HCT116 (cell line): ENCODE measurements at regions not wholly inside any gene's neighbourhood (a gene's known extent, or its start where the extent isn't known, plus 50 kb on each side); places are given as distances from the start of the nearest gene placed in this dataset.
A peak's percentile ranks its signal among the peaks of the same experiment; 100 is the strongest.

Experiments used
- ATAC-seq: fragments of 200-7000 bp; cut with Tn5 transposase; 2 replicates; pipeline ENCODE4 v1.9.1; 2020; ENCODE audit warnings: mild to moderate bottlenecking, moderate library complexity
- BruUV-seq: library from RNA; stranded (reverse); fragments of 400-500 nt; replicated peaks from 2 replicates; lab custom pipeline; 2021; lab: Mats Ljungman, UMichigan
- CTCF ChIA-PET: fragments of 300-600 bp; sonication (Branson Sonifier 250); formaldehyde crosslinking; loops from one replicate; lab custom pipeline; 2021; ENCODE audit warnings: antibody characterized with exemption; lab: Charles Lee
- POLR2A ChIA-PET: fragments of 300-600, 350-600 bp; sonication (Branson Sonifier 250); formaldehyde crosslinking; loops from one replicate; lab custom pipeline; 2021; ENCODE audit warnings: antibody characterized with exemption; lab: Charles Lee
- RAD21 ChIA-PET, 2 experiments: fragments of 300-600 bp; sonication (Branson Sonifier 250); formaldehyde crosslinking; loops; one replicate each; lab custom pipeline; 2023; ENCODE audit warnings: low total read pairs in 2 of 2; ENCODE audit not compliant: uncharacterized antibody in 2 of 2, unreplicated experiment in 2 of 2, low non-redundant PET in 1 of 2; lab: Charles Lee
- DNase-seq: peaks from one replicate; pipeline ENCODE4 v3.0.0-alpha.2; 2010; ENCODE audit warnings: low read depth, low spot score
- H2AFZ ChIP-seq: fragments of 200-600 bp; shearing (Covaris generic), sonication (generic); 2 replicates; pipeline ENCODE4 v1.6.1; 2017; ENCODE audit warnings: low read depth, mixed run types, mixed read lengths, antibody characterized with exemption, low read length; ENCODE audit not compliant: poor library complexity, severe bottlenecking
- H3K27ac ChIP-seq: 2 replicates; pipeline ENCODE4 v1.5.1; 2012; ENCODE audit warnings: low read depth, low read length
- H3K27me3 ChIP-seq: fragments of 200-600 bp; sonication (generic); 2 replicates; pipeline ENCODE4 v1.6.1; 2016; ENCODE audit warnings: mixed run types, low read length, mixed read lengths; ENCODE audit not compliant: insufficient read depth
- H3K36me3 ChIP-seq, 2 experiments: fragments of 200-500 bp in 1 of 2; fragments of 200-600 bp in 1 of 2; sonication (Bioruptor generic) in 1 of 2; sonication (generic) in 1 of 2; 2 replicates each; pipeline versions ENCODE4 v1.5.1 to v1.6.1; 2014 to 2016; ENCODE audit warnings: low read length in 2 of 2, inconsistent platforms in 1 of 2, mixed read lengths in 1 of 2, mixed run types in 1 of 2; ENCODE audit not compliant: insufficient read depth in 2 of 2, control insufficient read depth in 1 of 2
- H3K4me1 ChIP-seq, 2 experiments: fragments of 200-600 bp in 1 of 2; sonication (generic) in 1 of 2; 2 replicates each; pipeline versions ENCODE4 v1.5.1 to v1.6.1; 2012 to 2017; ENCODE audit warnings: low read length in 2 of 2, inconsistent platforms in 1 of 2, mild to moderate bottlenecking in 1 of 2, mixed read lengths in 1 of 2, mixed run types in 1 of 2, moderate library complexity in 1 of 2; ENCODE audit not compliant: insufficient read depth in 2 of 2, control insufficient read depth in 1 of 2
- H3K4me2 ChIP-seq: fragments of 200-600 bp; sonication (generic); 2 replicates; pipeline ENCODE4 v1.6.1; 2017; ENCODE audit warnings: mixed run types, low read length, mixed read lengths
- H3K4me3 ChIP-seq, 2 experiments: fragments of 200-600 bp in 1 of 2; sonication (generic) in 1 of 2; replicated peaks in 1 of 2; 2 replicates each; pipeline ENCODE4 v1.5.1; 2011 to 2016; ENCODE audit warnings: low read length in 2 of 2, control low read depth in 1 of 2, low read depth in 1 of 2, mild to moderate bottlenecking in 1 of 2, mixed read lengths in 1 of 2, mixed run types in 1 of 2
- H3K79me2 ChIP-seq: fragments of 200-600 bp; sonication (generic); 2 replicates; pipeline ENCODE4 v1.6.1; 2017; ENCODE audit warnings: mild to moderate bottlenecking, mixed run types, low read length, moderate library complexity, mixed read lengths; ENCODE audit not compliant: insufficient read depth
- H3K9ac ChIP-seq: fragments of 200-600 bp; sonication (generic); 2 replicates; pipeline ENCODE4 v1.6.1; 2016; ENCODE audit warnings: low read length, mixed read lengths
- H3K9me2 ChIP-seq: fragments of 200-600 bp; sonication (generic), shearing (Covaris generic); 2 replicates; pipeline ENCODE4 v1.6.1; 2017; ENCODE audit warnings: mixed run types, mild to moderate bottlenecking, moderate library complexity; ENCODE audit not compliant: insufficient read depth
- H3K9me3 ChIP-seq, 2 experiments: fragments of 200-500 bp in 1 of 2; fragments of 200-600 bp in 1 of 2; sonication (Bioruptor generic) in 1 of 2; sonication (generic) in 1 of 2; 2 replicates each; pipeline ENCODE4 v1.6.1; 2014 to 2017; ENCODE audit warnings: low read length in 2 of 2, mixed read lengths in 2 of 2, inconsistent platforms in 1 of 2, low read depth in 1 of 2, mild to moderate bottlenecking in 1 of 2, mixed run types in 1 of 2, moderate library complexity in 1 of 2; ENCODE audit not compliant: control insufficient read depth in 1 of 2, insufficient read depth in 1 of 2
- H4K20me1 ChIP-seq: fragments of 200-600 bp; sonication (generic), shearing (Covaris generic); 2 replicates; pipeline ENCODE4 v1.6.1; 2017; ENCODE audit warnings: mixed run types, mild to moderate bottlenecking, moderate library complexity; ENCODE audit not compliant: insufficient read depth
- ATF3 ChIP-seq: IDR thresholded peaks from 2 replicates; pipeline ENCODE4 v1.6.1; 2012
- CBX3 ChIP-seq: IDR thresholded peaks from 2 replicates; pipeline ENCODE4 v1.6.1; 2012; ENCODE audit warnings: low read depth
- CTCF ChIP-seq, 3 experiments: fragments of 200-600 bp in 1 of 3; sonication (generic) in 1 of 3; IDR thresholded peaks in 2 of 3; conservative IDR thresholded peaks in 1 of 3; 2 replicates each; pipeline ENCODE4 v1.5.1; 2012 to 2017; ENCODE audit warnings: low read depth in 2 of 3, low read length in 2 of 3, antibody characterized with exemption in 1 of 3, borderline replicate concordance in 1 of 3, control low read depth in 1 of 3, mild to moderate bottlenecking in 1 of 3, mixed read lengths in 1 of 3, mixed run types in 1 of 3, moderate library complexity in 1 of 3; ENCODE audit not compliant: insufficient read depth in 1 of 3
- EGR1 ChIP-seq: IDR thresholded peaks from 2 replicates; pipeline ENCODE4 v1.6.1; 2012; ENCODE audit warnings: low read depth
- ELF1 ChIP-seq: IDR thresholded peaks from 2 replicates; pipeline ENCODE4 v1.6.1; 2012; ENCODE audit warnings: low read depth, borderline replicate concordance
- EZH2 ChIP-seq: fragments of 200-600 bp; sonication (generic); IDR thresholded peaks from 2 replicates; pipeline ENCODE4 v1.6.1; 2017; ENCODE audit warnings: antibody characterized with exemption, mixed run types
- EZH2phosphoT487 ChIP-seq: fragments of 200-600 bp; IDR thresholded peaks from 2 replicates; pipeline ENCODE4 v1.6.1; 2018; ENCODE audit warnings: antibody characterized with exemption, borderline replicate concordance
- MAX ChIP-seq: IDR thresholded peaks from 2 replicates; pipeline ENCODE4 v1.6.1; 2012
- POLR2A ChIP-seq: IDR thresholded peaks from 2 replicates; pipeline ENCODE4 v1.7.0; 2011; ENCODE audit warnings: borderline replicate concordance; ENCODE audit not compliant: insufficient read depth, insufficient read length; ENCODE audit errors: extremely low read depth
- POLR2AphosphoS5 ChIP-seq: IDR thresholded peaks from 2 replicates; pipeline ENCODE4 v1.6.1; 2011; ENCODE audit warnings: mild to moderate bottlenecking, low read depth, low read length, moderate library complexity
- RAD21 ChIP-seq: IDR thresholded peaks from 2 replicates; pipeline ENCODE4 v1.6.1; 2012; ENCODE audit warnings: low read depth, mild to moderate bottlenecking
- REST ChIP-seq: IDR thresholded peaks from 2 replicates; pipeline ENCODE4 v1.6.1; 2012; ENCODE audit warnings: low read depth
- SIN3A ChIP-seq: IDR thresholded peaks from 2 replicates; pipeline ENCODE4 v1.6.1; 2012; ENCODE audit warnings: low read depth
- SP1 ChIP-seq: IDR thresholded peaks from 2 replicates; pipeline ENCODE4 v1.6.1; 2012; ENCODE audit warnings: low read depth
- SRF ChIP-seq: IDR thresholded peaks from 2 replicates; pipeline ENCODE4 v1.6.1; 2012; ENCODE audit warnings: low read depth
- TCF7L2 ChIP-seq: IDR thresholded peaks from 2 replicates; pipeline ENCODE4 v1.7.0; 2011; ENCODE audit warnings: borderline replicate concordance, inconsistent platforms; ENCODE audit not compliant: insufficient read depth, insufficient read length; ENCODE audit errors: extremely low read depth
- ZFX ChIP-seq: fragments of 450-650 bp; IDR thresholded peaks from 2 replicates; pipeline ENCODE4 v1.6.1; 2017
- intact Hi-C: fragments of 100-400 bp; cut with micrococcal nuclease; formaldehyde crosslinking; loops from 2 replicates; pipeline ENCODE4 v1.10.0; 2022

GRCh38 chr22:27602390-27602789, 199.2 kb downstream of the MN1 start:
- no peaks in the 10 kb centered on the region for H3K27me3 ChIP-seq
- no peak overlapping the region for H3K9ac ChIP-seq
- no peak overlapping the region for H3K4me2 ChIP-seq
- peak overlapping the region; percentile 84 for H2AFZ ChIP-seq
- H3K4me1 ChIP-seq, result peaks cover 0 to 6% of the 10 kb centered on the region in 2 experiments; a peak in 1 of 4 replicates
- intact Hi-C loops, result no loop called here
- H3K36me3 ChIP-seq, result no peaks in the 10 kb centered on the region
- RAD21 ChIA-PET, result no interaction called here
- H3K9me3 ChIP-seq, result no peaks in the 10 kb centered on the region
- H3K9me2 ChIP-seq, result no peaks in the 10 kb centered on the region
- TF ChIP-seq EZH2phosphoT487, result no peak
- TF ChIP-seq EZH2, result no peak
- no peak for TF ChIP-seq ATF3
- TF ChIP-seq SP1, result no peak
- no peak for TF ChIP-seq SRF
- no peak for TF ChIP-seq ZFX
- no peak for TF ChIP-seq SIN3A
- TF ChIP-seq TCF7L2, result no peak
- TF ChIP-seq POLR2AphosphoS5, result no peak
- TF ChIP-seq ELF1, result no peak
- TF ChIP-seq EGR1, result no peak
- TF ChIP-seq, all 23 proteins: peak for 0
- Histone ChIP-seq H3K4me3 (no peak overlapping the region), H3K27ac (no peak overlapping the region), H3K79me2 (no peaks in the 10 kb centered on the region), H4K20me1 (no peaks in the 10 kb centered on the region)
- DNase-seq (no peak), ATAC-seq (peak; percentile 83)
- ChIA-PET CTCF (no interaction called here), POLR2A (no interaction called here)
- BruUV-seq, result no TSS peak

- Histone ChIP-seq H3K4me2 (no peak overlapping the region), H3K4me3 (no peak overlapping the region), H3K79me2 (no peaks in the 10 kb centered on the region), H2AFZ (no peak overlapping the region), H3K9me3 (no peaks in the 10 kb centered on the region), H3K9ac (no peak overlapping the region), H3K27me3 (no peaks in the 10 kb centered on the region), H3K27ac (no peak overlapping the region), H3K36me3 (no peaks in the 10 kb centered on the region), H4K20me1 (no peaks in the 10 kb centered on the region), H3K9me2 (no peaks in the 10 kb centered on the region), H3K4me1 (no peaks in the 10 kb centered on the region; a peak in 1 of 4 replicates)
- TF ChIP-seq RAD21, result no peak
- TF ChIP-seq POLR2A, result no peak
- no peak for TF ChIP-seq ZFX
- no peak for TF ChIP-seq MAX
- TF ChIP-seq CTCF (IDR thresholded peaks at IDR 0.05 in 2 of 3, conservative IDR thresholded peaks at IDR 0.05 in 1 of 3; ENCODE audit: borderline replicate concordance in 1 of 3, insufficient read depth in 1 of 3, low read depth in 2 of 3, low read length in 2 of 3), result no peak
- no peak for TF ChIP-seq REST
- no peak for TF ChIP-seq SP1
- no peak for TF ChIP-seq CBX3
- no TSS peak for BruUV-seq
- ChIA-PET CTCF (no interaction called here), RAD21 (no interaction called here), POLR2A (no interaction called here)
- DNase-seq, result no peak
- no peak for ATAC-seq
- intact Hi-C loops, result no loop called here
Measured at GRCh38 chr22:27603111-27603799, 198.3 kb downstream of the MN1 start.
